Caki2 (cell line): ENCODE measurements at regions not wholly inside any gene's neighbourhood (a gene's known extent, or its start where the extent isn't known, plus 50 kb on each side); places are given as distances from the start of the nearest gene placed in this dataset.

ENCODE experiments used
- DNase-seq: peaks from one replicate; pipeline ENCODE4 v3.0.0-alpha.2; 2015; ENCODE audit warnings: low read depth
- in situ Hi-C: cut with HindIII; loops from 2 replicates; pipeline ENCODE4 v1.10.0; 2016; ENCODE audit warnings: low sequenced_read_pairs, low pct_unique_long_range_greater_than_20kb, mixed read lengths

- in situ Hi-C loops, result no loop called here
- DNase-seq, result no peak
Measured at GRCh38 chr5:43981556-43981955, 378.6 kb downstream of the NNT start.

- in situ Hi-C loops, result no loop called here
- no peak for DNase-seq
Measured at GRCh38 chr5:43973908-43974307, 370.9 kb downstream of the NNT start.

GRCh38 chr5:43973318-43973717, 370.3 kb downstream of the NNT start:
- DNase-seq, result no peak
- in situ Hi-C loops, result no loop called here

- DNase-seq, result no peak
- in situ Hi-C loops, result no loop called here
Measured at GRCh38 chr5:43967165-43967564, 364.2 kb downstream of the NNT start.

- no peak for DNase-seq
Measured at GRCh38 chr5:43959144-43959543, 356.2 kb downstream of the NNT start.

GRCh38 chr5:43947935-43948334, 345.0 kb downstream of the NNT start:
- in situ Hi-C loops, result no loop called here

More at GRCh38 chr5:43959144-43959543, 356.2 kb downstream of the NNT start:
- in situ Hi-C loops, result no loop called here

GRCh38 chr5:43941806-43942205, 338.8 kb downstream of the NNT start:
- in situ Hi-C loops, result no loop called here
- no peak for DNase-seq

More at GRCh38 chr5:43947935-43948334, 345.0 kb downstream of the NNT start:
- no peak for DNase-seq

GRCh38 chr5:43940562-43940961, 337.6 kb downstream of the NNT start:
- no peak for DNase-seq
- in situ Hi-C loops, result no loop called here

- no peak for DNase-seq
- in situ Hi-C loops, result no loop called here
Measured at GRCh38 chr5:43926923-43927322, 323.9 kb downstream of the NNT start.

GRCh38 chr5:43920422-43920821, 317.4 kb downstream of the NNT start:
- no peak for DNase-seq
- in situ Hi-C loops, result no loop called here

GRCh38 chr5:43917925-43918324, 314.9 kb downstream of the NNT start:
- DNase-seq, result no peak

GRCh38 chr5:43903129-43903528, 300.1 kb downstream of the NNT start:
- in situ Hi-C loops, result no loop called here
- no peak for DNase-seq

More at GRCh38 chr5:43917925-43918324, 314.9 kb downstream of the NNT start:
- in situ Hi-C loops, result no loop called here

- no peak for DNase-seq
- in situ Hi-C loops, result no loop called here
Measured at GRCh38 chr5:43900974-43901373, 298.0 kb downstream of the NNT start.

GRCh38 chr5:43895876-43896275, 292.9 kb downstream of the NNT start:
- DNase-seq, result no peak
- in situ Hi-C loops, result no loop called here

- in situ Hi-C loops, result no loop called here
- no peak for DNase-seq
Measured at GRCh38 chr5:43893951-43894684, 291.1 kb downstream of the NNT start.

GRCh38 chr5:43891112-43891511, 288.1 kb downstream of the NNT start:
- no peak for DNase-seq
- in situ Hi-C loops, result no loop called here

GRCh38 chr5:43889233-43889632, 286.3 kb downstream of the NNT start:
- in situ Hi-C loops, result no loop called here
- DNase-seq, result no peak

GRCh38 chr5:43875741-43876140, 272.8 kb downstream of the NNT start:
- no peak for DNase-seq
- in situ Hi-C loops, result no loop called here

GRCh38 chr5:43874772-43875171, 271.8 kb downstream of the NNT start:
- in situ Hi-C loops, result no loop called here
- no peak for DNase-seq

GRCh38 chr5:43873791-43874190, 270.8 kb downstream of the NNT start:
- no peak for DNase-seq
- in situ Hi-C loops, result no loop called here
